ENCODE measurements at regions not wholly inside any gene's neighbourhood (a gene's known extent, or its start where the extent isn't known, plus 50 kb on each side); places are given as distances from the start of the nearest gene placed in this dataset.

GRCh38 chr12:45611061-45611460 is 118.4 kb upstream of the ARID2 start:
- Histone ChIP-seq H3K4me1 (ENCODE audit: control insufficient read depth in 1 of 2, insufficient read depth in 2 of 2, low read length in 2 of 2) (peaks cover 0 to 2% of the 10 kb centered on the region in 2 donors), H3K79me2 (ENCODE audit: insufficient read depth, low read length) (no peaks in the 10 kb centered on the region), H3K27ac (ENCODE audit: low read depth in 1 of 2, low read length in 2 of 2) (no peak overlapping the region), H3K4me2 (replicated peaks; ENCODE audit: extremely low read depth, low read length, poor library complexity, severe bottlenecking) (peak overlapping the region; percentile 50), H4K20me1 (ENCODE audit: insufficient read depth, low read length) (no peaks in the 10 kb centered on the region), H3K9ac (ENCODE audit: insufficient read depth, low read length, poor library complexity, severe bottlenecking) (no peak overlapping the region), H2AFZ (ENCODE audit: insufficient read depth, low read depth, low read length, poor library complexity, severe bottlenecking) (peak overlapping the region; percentile 44), H3K9me3 (replicated peaks in 1 of 2; ENCODE audit: control insufficient read depth in 1 of 2, insufficient read depth in 1 of 2, low read length in 2 of 2) (no peaks in the 10 kb centered on the region), H3K27me3 (ENCODE audit: control insufficient read depth in 2 of 2, insufficient read depth in 2 of 2, low read length in 2 of 2) (no peaks in the 10 kb centered on the region), H3K4me3 (replicated peaks in 1 of 3; ENCODE audit: low read depth in 2 of 3, low read length in 3 of 3) (peak overlapping the region in 1 of 3 experiments; percentile 29), H3K36me3 (replicated peaks in 1 of 2; ENCODE audit: control insufficient read depth in 1 of 2, insufficient read depth in 2 of 2, low read length in 2 of 2) (no peaks in the 10 kb centered on the region)
- H3K9me3 Mint-ChIP-seq, result peaks cover 0 to 4% (median 2%) of the 10 kb centered on the region in 7 donors
- H3K27me3 Mint-ChIP-seq (ENCODE audit: low read depth in 3 of 3), result peaks cover 0 to 2% (median 2%) of the 10 kb centered on the region in 3 donors
- H3K4me3 Mint-ChIP-seq, result peak overlapping the region; percentile 42 to 81
- DNase-seq, result no peak
- H3K36me3 Mint-ChIP-seq, result no peaks in the 10 kb centered on the region
- no peak overlapping the region for H3K27ac Mint-ChIP-seq
- 21% methylated on average over 11 of the region's 20 CpGs for WGBS (ENCODE audit: insufficient coverage)
- intact Hi-C loops (cut with micrococcal nuclease), result no loop called here
- peaks cover 23% of the 10 kb centered on the region for H3K4me1 Mint-ChIP-seq
- TF ChIP-seq CTCF (IDR thresholded peaks at IDR 0.05), result no peak

DNA sequence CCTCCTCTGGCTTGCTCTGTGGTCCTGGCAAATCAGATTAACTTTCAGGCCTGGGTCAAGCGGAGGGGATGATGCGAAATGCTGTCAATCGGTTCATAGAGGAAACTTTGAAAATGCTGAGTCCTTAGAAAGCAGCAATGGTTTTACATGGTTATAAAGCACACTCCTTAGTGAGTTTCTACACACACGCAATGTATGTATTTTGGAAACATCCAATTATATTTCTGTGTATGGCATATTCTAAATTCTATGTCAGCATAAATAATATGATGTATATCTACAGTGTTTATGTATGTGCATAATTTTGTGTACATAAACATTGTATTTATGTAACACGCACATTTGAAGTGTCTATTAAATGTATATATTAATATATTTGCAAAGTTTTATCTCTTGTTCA is 118.0 kb upstream of the ARID2 start:
- H3K4me3 Mint-ChIP-seq, result peak overlapping the region; percentile 42 to 81
- Histone ChIP-seq H3K4me3 (replicated peaks in 1 of 3; ENCODE audit: low read depth in 2 of 3, low read length in 3 of 3) (peak overlapping the region in 1 of 3 experiments; percentile 29), H2AFZ (ENCODE audit: insufficient read depth, low read depth, low read length, poor library complexity, severe bottlenecking) (peak overlapping the region; percentile 44), H3K27ac (ENCODE audit: low read depth in 1 of 2, low read length in 2 of 2) (no peak overlapping the region), H3K36me3 (replicated peaks in 1 of 2; ENCODE audit: control insufficient read depth in 1 of 2, insufficient read depth in 2 of 2, low read length in 2 of 2) (no peaks in the 10 kb centered on the region), H4K20me1 (ENCODE audit: insufficient read depth, low read length) (no peaks in the 10 kb centered on the region), H3K4me1 (ENCODE audit: control insufficient read depth in 1 of 2, insufficient read depth in 2 of 2, low read length in 2 of 2) (peaks cover 0 to 2% of the 10 kb centered on the region in 2 donors), H3K79me2 (ENCODE audit: insufficient read depth, low read length) (no peaks in the 10 kb centered on the region), H3K9ac (ENCODE audit: insufficient read depth, low read length, poor library complexity, severe bottlenecking) (no peak overlapping the region), H3K9me3 (replicated peaks in 1 of 2; ENCODE audit: control insufficient read depth in 1 of 2, insufficient read depth in 1 of 2, low read length in 2 of 2) (no peaks in the 10 kb centered on the region), H3K27me3 (ENCODE audit: control insufficient read depth in 2 of 2, insufficient read depth in 2 of 2, low read length in 2 of 2) (no peaks in the 10 kb centered on the region), H3K4me2 (replicated peaks; ENCODE audit: extremely low read depth, low read length, poor library complexity, severe bottlenecking) (peak overlapping the region; percentile 50)
- 80% methylated on average over 3 of the region's 5 CpGs for WGBS (ENCODE audit: insufficient coverage)
- DNase-seq, result no peak
- intact Hi-C loops (cut with micrococcal nuclease), result no loop called here
- H3K4me1 Mint-ChIP-seq, result peaks cover 23% of the 10 kb centered on the region
- no peaks in the 10 kb centered on the region for H3K9me3 Mint-ChIP-seq
- H3K27me3 Mint-ChIP-seq (ENCODE audit: low read depth in 3 of 3), result peaks cover 0 to 2% (median 2%) of the 10 kb centered on the region in 3 donors
- H3K27ac Mint-ChIP-seq, result no peak overlapping the region
- TF ChIP-seq CTCF (IDR thresholded peaks at IDR 0.05), result no peak
- H3K36me3 Mint-ChIP-seq, result no peaks in the 10 kb centered on the region

Measured in CD14-positive monocyte (primary cell).